ENCODE measurements at regions not wholly inside any gene's neighbourhood (a gene's known extent, or its start where the extent isn't known, plus 50 kb on each side); places are given as distances from the start of the nearest gene placed in this dataset.

DNA sequence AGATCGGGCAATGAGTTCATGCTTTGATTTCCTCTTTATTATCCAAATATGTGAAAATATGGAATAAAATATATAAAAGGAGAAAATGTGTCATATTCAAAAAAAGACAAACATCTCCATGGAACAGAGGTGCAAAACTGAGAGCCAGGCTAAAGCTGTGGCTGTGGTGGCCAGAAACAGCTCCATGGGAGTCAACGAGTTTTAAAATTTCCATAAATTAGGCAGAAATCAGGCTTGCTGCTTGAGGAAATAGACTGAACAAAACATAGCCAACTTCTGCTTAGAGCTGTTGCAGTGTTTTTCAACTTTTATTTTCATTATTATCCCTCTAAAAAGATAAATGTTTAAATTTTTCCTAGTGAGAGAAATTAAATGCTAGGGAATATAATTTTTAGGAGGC, 110.8 kb upstream of the SLC30A5 start (continued):
- TF ChIP-seq, protein P1, sequence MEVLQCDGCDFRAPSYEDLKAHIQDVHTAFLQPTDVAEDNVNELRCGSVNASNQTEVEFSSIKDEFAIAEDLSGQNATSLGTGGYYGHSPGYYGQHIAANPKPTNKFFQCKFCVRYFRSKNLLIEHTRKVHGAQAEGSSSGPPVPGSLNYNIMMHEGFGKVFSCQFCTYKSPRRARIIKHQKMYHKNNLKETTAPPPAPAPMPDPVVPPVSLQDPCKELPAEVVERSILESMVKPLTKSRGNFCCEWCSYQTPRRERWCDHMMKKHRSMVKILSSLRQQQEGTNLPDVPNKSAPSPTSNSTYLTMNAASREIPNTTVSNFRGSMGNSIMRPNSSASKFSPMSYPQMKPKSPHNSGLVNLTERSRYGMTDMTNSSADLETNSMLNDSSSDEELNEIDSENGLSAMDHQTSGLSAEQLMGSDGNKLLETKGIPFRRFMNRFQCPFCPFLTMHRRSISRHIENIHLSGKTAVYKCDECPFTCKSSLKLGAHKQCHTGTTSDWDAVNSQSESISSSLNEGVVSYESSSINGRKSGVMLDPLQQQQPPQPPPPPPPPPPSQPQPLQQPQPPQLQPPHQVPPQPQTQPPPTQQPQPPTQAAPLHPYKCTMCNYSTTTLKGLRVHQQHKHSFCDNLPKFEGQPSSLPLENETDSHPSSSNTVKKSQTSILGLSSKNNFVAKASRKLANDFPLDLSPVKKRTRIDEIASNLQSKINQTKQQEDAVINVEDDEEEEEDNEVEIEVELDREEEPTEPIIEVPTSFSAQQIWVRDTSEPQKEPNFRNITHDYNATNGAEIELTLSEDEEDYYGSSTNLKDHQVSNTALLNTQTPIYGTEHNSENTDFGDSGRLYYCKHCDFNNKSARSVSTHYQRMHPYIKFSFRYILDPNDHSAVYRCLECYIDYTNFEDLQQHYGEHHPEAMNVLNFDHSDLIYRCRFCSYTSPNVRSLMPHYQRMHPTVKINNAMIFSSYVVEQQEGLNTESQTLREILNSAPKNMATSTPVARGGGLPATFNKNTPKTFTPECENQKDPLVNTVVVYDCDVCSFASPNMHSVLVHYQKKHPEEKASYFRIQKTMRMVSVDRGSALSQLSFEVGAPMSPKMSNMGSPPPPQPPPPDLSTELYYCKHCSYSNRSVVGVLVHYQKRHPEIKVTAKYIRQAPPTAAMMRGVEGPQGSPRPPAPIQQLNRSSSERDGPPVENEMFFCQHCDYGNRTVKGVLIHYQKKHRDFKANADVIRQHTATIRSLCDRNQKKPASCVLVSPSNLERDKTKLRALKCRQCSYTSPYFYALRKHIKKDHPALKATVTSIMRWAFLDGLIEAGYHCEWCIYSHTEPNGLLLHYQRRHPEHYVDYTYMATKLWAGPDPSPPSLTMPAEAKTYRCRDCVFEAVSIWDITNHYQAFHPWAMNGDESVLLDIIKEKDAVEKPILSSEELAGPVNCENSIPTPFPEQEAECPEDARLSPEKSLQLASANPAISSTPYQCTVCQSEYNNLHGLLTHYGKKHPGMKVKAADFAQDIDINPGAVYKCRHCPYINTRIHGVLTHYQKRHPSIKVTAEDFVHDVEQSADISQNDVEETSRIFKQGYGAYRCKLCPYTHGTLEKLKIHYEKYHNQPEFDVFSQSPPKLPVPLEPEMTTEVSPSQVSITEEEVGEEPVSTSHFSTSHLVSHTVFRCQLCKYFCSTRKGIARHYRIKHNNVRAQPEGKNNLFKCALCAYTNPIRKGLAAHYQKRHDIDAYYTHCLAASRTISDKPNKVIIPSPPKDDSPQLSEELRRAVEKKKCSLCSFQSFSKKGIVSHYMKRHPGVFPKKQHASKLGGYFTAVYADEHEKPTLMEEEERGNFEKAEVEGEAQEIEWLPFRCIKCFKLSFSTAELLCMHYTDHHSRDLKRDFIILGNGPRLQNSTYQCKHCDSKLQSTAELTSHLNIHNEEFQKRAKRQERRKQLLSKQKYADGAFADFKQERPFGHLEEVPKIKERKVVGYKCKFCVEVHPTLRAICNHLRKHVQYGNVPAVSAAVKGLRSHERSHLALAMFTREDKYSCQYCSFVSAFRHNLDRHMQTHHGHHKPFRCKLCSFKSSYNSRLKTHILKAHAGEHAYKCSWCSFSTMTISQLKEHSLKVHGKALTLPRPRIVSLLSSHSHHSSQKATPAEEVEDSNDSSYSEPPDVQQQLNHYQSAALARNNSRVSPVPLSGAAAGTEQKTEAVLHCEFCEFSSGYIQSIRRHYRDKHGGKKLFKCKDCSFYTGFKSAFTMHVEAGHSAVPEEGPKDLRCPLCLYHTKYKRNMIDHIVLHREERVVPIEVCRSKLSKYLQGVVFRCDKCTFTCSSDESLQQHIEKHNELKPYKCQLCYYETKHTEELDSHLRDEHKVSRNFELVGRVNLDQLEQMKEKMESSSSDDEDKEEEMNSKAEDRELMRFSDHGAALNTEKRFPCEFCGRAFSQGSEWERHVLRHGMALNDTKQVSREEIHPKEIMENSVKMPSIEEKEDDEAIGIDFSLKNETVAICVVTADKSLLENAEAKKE (CRISPR knock-in tag; IDR thresholded peaks at IDR 0.05), result no peak
- TF ChIP-seq ZNF331 (CRISPR knock-in tag; IDR thresholded peaks at IDR 0.05; ENCODE audit: low read depth), result no peak
- TF ChIP-seq, protein P2, sequence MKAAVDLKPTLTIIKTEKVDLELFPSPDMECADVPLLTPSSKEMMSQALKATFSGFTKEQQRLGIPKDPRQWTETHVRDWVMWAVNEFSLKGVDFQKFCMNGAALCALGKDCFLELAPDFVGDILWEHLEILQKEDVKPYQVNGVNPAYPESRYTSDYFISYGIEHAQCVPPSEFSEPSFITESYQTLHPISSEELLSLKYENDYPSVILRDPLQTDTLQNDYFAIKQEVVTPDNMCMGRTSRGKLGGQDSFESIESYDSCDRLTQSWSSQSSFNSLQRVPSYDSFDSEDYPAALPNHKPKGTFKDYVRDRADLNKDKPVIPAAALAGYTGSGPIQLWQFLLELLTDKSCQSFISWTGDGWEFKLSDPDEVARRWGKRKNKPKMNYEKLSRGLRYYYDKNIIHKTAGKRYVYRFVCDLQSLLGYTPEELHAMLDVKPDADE (IDR thresholded peaks at IDR 0.05), result no peak
- no peak for TF ChIP-seq EZH2phosphoT487 (IDR thresholded peaks at IDR 0.05; ENCODE audit: unreplicated experiment)
- TF ChIP-seq, protein P3, sequence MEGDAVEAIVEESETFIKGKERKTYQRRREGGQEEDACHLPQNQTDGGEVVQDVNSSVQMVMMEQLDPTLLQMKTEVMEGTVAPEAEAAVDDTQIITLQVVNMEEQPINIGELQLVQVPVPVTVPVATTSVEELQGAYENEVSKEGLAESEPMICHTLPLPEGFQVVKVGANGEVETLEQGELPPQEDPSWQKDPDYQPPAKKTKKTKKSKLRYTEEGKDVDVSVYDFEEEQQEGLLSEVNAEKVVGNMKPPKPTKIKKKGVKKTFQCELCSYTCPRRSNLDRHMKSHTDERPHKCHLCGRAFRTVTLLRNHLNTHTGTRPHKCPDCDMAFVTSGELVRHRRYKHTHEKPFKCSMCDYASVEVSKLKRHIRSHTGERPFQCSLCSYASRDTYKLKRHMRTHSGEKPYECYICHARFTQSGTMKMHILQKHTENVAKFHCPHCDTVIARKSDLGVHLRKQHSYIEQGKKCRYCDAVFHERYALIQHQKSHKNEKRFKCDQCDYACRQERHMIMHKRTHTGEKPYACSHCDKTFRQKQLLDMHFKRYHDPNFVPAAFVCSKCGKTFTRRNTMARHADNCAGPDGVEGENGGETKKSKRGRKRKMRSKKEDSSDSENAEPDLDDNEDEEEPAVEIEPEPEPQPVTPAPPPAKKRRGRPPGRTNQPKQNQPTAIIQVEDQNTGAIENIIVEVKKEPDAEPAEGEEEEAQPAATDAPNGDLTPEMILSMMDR (conservative IDR thresholded peaks at IDR 0.05; ENCODE audit: low read depth in 2 of 2), result no peak
- no peak for TF ChIP-seq ZNF114 (CRISPR knock-in tag; IDR thresholded peaks at IDR 0.05)
- no peak for TF ChIP-seq CREB1 (CRISPR knock-in tag; IDR thresholded peaks at IDR 0.05; ENCODE audit: low read depth)

Data from GM23338 (cell line).